ENCODE measurements at regions not wholly inside any gene's neighbourhood (a gene's known extent, or its start where the extent isn't known, plus 50 kb on each side); places are given as distances from the start of the nearest gene placed in this dataset.

GRCh38 chr6:114579486-114579885, 236.7 kb upstream of the HS3ST5 start:
- H2AFZ ChIP-seq (ENCODE audit: control insufficient read depth, low read depth, low read length): no peak overlapping the region
- H3K9ac ChIP-seq (ENCODE audit: control insufficient read depth, insufficient read depth, low read length): no peak overlapping the region
- ChIA-PET RAD21 (ENCODE audit: unreplicated experiment) (no interaction called here), CTCF (no interaction called here), POLR2A (no interaction called here), SMC1A (ENCODE audit: uncharacterized antibody, unreplicated experiment) (no interaction called here)
- no peak for TF ChIP-seq RELA (IDR thresholded peaks at IDR 0.05; ENCODE audit: borderline replicate concordance, partially characterized antibody)
- no peaks in the 10 kb centered on the region for H4K20me1 ChIP-seq (ENCODE audit: control insufficient read depth, insufficient read depth)
- H3K4me1 ChIP-seq (ENCODE audit: control insufficient read depth, insufficient read depth, low read length): no peaks in the 10 kb centered on the region
- intact Hi-C loops (cut with micrococcal nuclease; ENCODE audit: unreplicated experiment) (no loop called here), in situ Hi-C loops (cut with MboI) (no loop called here)
- ATAC-seq (no peak), DNase-seq (ENCODE audit: low read depth, low spot score) (no peak), FAIRE-seq (no peak)
- no peak overlapping the region for H3K27ac ChIP-seq (ENCODE audit: control insufficient read depth, insufficient read depth)
- H3K36me3 ChIP-seq (ENCODE audit: control insufficient read depth in 2 of 2, insufficient read depth in 2 of 2, low read length in 1 of 2): no peaks in the 10 kb centered on the region
- no peaks in the 10 kb centered on the region for H3K79me2 ChIP-seq (ENCODE audit: control insufficient read depth, insufficient read depth, low read length)
- H3K27me3 ChIP-seq (replicated peaks in 1 of 2; ENCODE audit: control insufficient read depth in 2 of 2, insufficient read depth in 2 of 2, low read length in 1 of 2): no peaks in the 10 kb centered on the region
- no peak overlapping the region for H3K4me3 ChIP-seq
- no TSS peak for BruUV-seq (replicated peaks)
- no peaks in the 10 kb centered on the region for H3K9me3 ChIP-seq (replicated peaks; ENCODE audit: control insufficient read depth, insufficient read depth, low read length)
- H3K4me2 ChIP-seq (ENCODE audit: control insufficient read depth, insufficient read depth): no peak overlapping the region

- ChIA-PET SMC1A (ENCODE audit: uncharacterized antibody, unreplicated experiment) (no interaction called here), POLR2A (no interaction called here)
- FAIRE-seq: no peak
These were observed 234.3 kb upstream of the HS3ST5 start for GRCh38 chr6:114577109-114577508.

More at GRCh38 chr6:114577109-114577508, 234.3 kb upstream of the HS3ST5 start:
- Histone ChIP-seq H3K4me2 (ENCODE audit: control insufficient read depth, insufficient read depth) (no peak overlapping the region), H3K4me3 (no peak overlapping the region), H3K9me3 (replicated peaks; ENCODE audit: control insufficient read depth, insufficient read depth, low read length) (no peaks in the 10 kb centered on the region), H3K9ac (ENCODE audit: control insufficient read depth, insufficient read depth, low read length) (no peak overlapping the region), H3K4me1 (ENCODE audit: control insufficient read depth, insufficient read depth, low read length) (no peaks in the 10 kb centered on the region), H3K36me3 (ENCODE audit: control insufficient read depth in 2 of 2, insufficient read depth in 2 of 2, low read length in 1 of 2) (no peaks in the 10 kb centered on the region), H3K79me2 (ENCODE audit: control insufficient read depth, insufficient read depth, low read length) (no peaks in the 10 kb centered on the region), H3K27me3 (replicated peaks in 1 of 2; ENCODE audit: control insufficient read depth in 2 of 2, insufficient read depth in 2 of 2, low read length in 1 of 2) (no peaks in the 10 kb centered on the region), H3K27ac (ENCODE audit: control insufficient read depth, insufficient read depth) (no peak overlapping the region), H2AFZ (ENCODE audit: control insufficient read depth, low read depth, low read length) (no peak overlapping the region), H4K20me1 (ENCODE audit: control insufficient read depth, insufficient read depth) (no peaks in the 10 kb centered on the region)
- intact Hi-C loops (cut with micrococcal nuclease; ENCODE audit: unreplicated experiment) (no loop called here), in situ Hi-C loops (cut with MboI) (no loop called here)
- CTCF ChIA-PET: no interaction called here
- no TSS peak for BruUV-seq (replicated peaks)
- TF ChIP-seq RELA (IDR thresholded peaks at IDR 0.05; ENCODE audit: borderline replicate concordance, partially characterized antibody) (no peak), SUZ12 (IDR thresholded peaks at IDR 0.05; ENCODE audit: unreplicated experiment) (no peak), RFX5 (IDR thresholded peaks at IDR 0.05; ENCODE audit: low read depth, low read length) (no peak), NFYB (IDR thresholded peaks at IDR 0.05; ENCODE audit: insufficient read depth, low read depth, low read length) (no peak), ZNF592 (IDR thresholded peaks at IDR 0.05) (no peak), POLR2A (IDR thresholded peaks at IDR 0.05; ENCODE audit: low read depth, low read length) (no peak), MYC (IDR thresholded peaks at IDR 0.05; ENCODE audit: insufficient read depth, insufficient read length, insufficient replicate concordance, low read length, severe bottlenecking) (no peak), EED (IDR thresholded peaks at IDR 0.05; ENCODE audit: low read depth) (no peak), SREBF2 (IDR thresholded peaks at IDR 0.05; ENCODE audit: low read length) (no peak), CHD4 (IDR thresholded peaks at IDR 0.05) (no peak), BCL3 (IDR thresholded peaks at IDR 0.05; ENCODE audit: borderline replicate concordance, insufficient read depth, low read depth, low read length, poor library complexity, severe bottlenecking) (no peak), ESRRA (IDR thresholded peaks at IDR 0.05; ENCODE audit: low read length) (no peak), SIN3A (IDR thresholded peaks at IDR 0.05; ENCODE audit: low read depth, low read length) (no peak)
- ATAC-seq (no peak), DNase-seq (ENCODE audit: low read depth, low spot score) (no peak)
- WGBS (ENCODE audit: insufficient coverage, insufficient replicate concordance, low lambda C conversion rate, missing lambda C conversion rate): 0% methylated on average over 1 of the region's 1 CpG
- RAD21 ChIA-PET (ENCODE audit: unreplicated experiment): no interaction called here
